ENCODE measurements at regions not wholly inside any gene's neighbourhood (a gene's known extent, or its start where the extent isn't known, plus 50 kb on each side); places are given as distances from the start of the nearest gene placed in this dataset.

DNA sequence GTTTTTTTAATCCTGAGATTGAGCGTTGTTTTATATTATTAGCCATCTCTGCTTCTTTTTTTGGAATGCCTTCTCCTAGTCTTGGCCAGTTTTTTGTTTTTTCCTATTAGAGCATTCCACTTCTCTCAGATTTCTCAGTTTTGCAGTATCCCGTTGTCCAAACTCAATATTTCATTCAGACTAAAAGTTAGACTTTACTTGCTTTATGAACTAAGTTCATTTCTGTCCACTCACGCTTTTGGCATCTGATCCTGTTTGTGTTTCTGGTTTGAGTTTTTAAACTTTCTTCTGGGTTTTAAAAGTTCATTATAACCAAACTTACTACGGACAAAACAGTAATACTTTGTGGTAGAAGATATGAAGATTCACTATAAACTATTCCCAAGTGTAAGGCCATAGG lies 288.3 kb upstream of the MPDZ start:
- TF ChIP-seq, protein P1, sequence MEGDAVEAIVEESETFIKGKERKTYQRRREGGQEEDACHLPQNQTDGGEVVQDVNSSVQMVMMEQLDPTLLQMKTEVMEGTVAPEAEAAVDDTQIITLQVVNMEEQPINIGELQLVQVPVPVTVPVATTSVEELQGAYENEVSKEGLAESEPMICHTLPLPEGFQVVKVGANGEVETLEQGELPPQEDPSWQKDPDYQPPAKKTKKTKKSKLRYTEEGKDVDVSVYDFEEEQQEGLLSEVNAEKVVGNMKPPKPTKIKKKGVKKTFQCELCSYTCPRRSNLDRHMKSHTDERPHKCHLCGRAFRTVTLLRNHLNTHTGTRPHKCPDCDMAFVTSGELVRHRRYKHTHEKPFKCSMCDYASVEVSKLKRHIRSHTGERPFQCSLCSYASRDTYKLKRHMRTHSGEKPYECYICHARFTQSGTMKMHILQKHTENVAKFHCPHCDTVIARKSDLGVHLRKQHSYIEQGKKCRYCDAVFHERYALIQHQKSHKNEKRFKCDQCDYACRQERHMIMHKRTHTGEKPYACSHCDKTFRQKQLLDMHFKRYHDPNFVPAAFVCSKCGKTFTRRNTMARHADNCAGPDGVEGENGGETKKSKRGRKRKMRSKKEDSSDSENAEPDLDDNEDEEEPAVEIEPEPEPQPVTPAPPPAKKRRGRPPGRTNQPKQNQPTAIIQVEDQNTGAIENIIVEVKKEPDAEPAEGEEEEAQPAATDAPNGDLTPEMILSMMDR (conservative IDR thresholded peaks at IDR 0.05; ENCODE audit: low read depth in 2 of 2) = no peak
- TF ChIP-seq EZH2 (IDR thresholded peaks at IDR 0.05; ENCODE audit: low read depth, unreplicated experiment) (no peak), EZH2phosphoT487 (IDR thresholded peaks at IDR 0.05; ENCODE audit: unreplicated experiment) (no peak)
- TF ChIP-seq, protein P2, sequence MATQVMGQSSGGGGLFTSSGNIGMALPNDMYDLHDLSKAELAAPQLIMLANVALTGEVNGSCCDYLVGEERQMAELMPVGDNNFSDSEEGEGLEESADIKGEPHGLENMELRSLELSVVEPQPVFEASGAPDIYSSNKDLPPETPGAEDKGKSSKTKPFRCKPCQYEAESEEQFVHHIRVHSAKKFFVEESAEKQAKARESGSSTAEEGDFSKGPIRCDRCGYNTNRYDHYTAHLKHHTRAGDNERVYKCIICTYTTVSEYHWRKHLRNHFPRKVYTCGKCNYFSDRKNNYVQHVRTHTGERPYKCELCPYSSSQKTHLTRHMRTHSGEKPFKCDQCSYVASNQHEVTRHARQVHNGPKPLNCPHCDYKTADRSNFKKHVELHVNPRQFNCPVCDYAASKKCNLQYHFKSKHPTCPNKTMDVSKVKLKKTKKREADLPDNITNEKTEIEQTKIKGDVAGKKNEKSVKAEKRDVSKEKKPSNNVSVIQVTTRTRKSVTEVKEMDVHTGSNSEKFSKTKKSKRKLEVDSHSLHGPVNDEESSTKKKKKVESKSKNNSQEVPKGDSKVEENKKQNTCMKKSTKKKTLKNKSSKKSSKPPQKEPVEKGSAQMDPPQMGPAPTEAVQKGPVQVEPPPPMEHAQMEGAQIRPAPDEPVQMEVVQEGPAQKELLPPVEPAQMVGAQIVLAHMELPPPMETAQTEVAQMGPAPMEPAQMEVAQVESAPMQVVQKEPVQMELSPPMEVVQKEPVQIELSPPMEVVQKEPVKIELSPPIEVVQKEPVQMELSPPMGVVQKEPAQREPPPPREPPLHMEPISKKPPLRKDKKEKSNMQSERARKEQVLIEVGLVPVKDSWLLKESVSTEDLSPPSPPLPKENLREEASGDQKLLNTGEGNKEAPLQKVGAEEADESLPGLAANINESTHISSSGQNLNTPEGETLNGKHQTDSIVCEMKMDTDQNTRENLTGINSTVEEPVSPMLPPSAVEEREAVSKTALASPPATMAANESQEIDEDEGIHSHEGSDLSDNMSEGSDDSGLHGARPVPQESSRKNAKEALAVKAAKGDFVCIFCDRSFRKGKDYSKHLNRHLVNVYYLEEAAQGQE (IDR thresholded peaks at IDR 0.05; ENCODE audit: unreplicated experiment) = no peak

All from GM23338 (cell line).